ENCODE measurements at regions not wholly inside any gene's neighbourhood (a gene's known extent, or its start where the extent isn't known, plus 50 kb on each side); places are given as distances from the start of the nearest gene placed in this dataset.

- TF ChIP-seq TAF1 (IDR thresholded peaks at IDR 0.05; ENCODE audit: low read depth, low read length), result no peak
- no peak for TF ChIP-seq POLR2A (IDR thresholded peaks at IDR 0.05; ENCODE audit: low read depth, low read length)
- no peak for TF ChIP-seq POLR2AphosphoS5 (IDR thresholded peaks at IDR 0.05; ENCODE audit: low read depth, low read length)
- TF ChIP-seq POU2F2 (IDR thresholded peaks at IDR 0.05; ENCODE audit: low read depth, low read length), result no peak
- no peak for TF ChIP-seq SPI1 (IDR thresholded peaks at IDR 0.05; ENCODE audit: low read depth, low read length)
Observed at GRCh38 chr10:34018784-34019183, 684.3 kb upstream of the NRP1 start.

Data from GM12891 (cell line).